ENCODE measurements at regions not wholly inside any gene's neighbourhood (a gene's known extent, or its start where the extent isn't known, plus 50 kb on each side); places are given as distances from the start of the nearest gene placed in this dataset.
"Not testable (repeated sequence)": the region's sequence is repeated elsewhere in the genome, so short reads cannot be mapped to it uniquely, and the experiment has no call there.

- DNase-seq (ENCODE audit: low read depth, low spot score), result no peak
- no peak overlapping the region for H3K4me3 ChIP-seq (ENCODE audit: low read depth, low read length)
Observed at GRCh38 chr1:143721024-143721373, 250.8 kb downstream of the FAM72C start.

GRCh38 chr1:143720087-143721023 is 251.4 kb downstream of the FAM72C start:
- no peak overlapping the region for H3K4me3 ChIP-seq (ENCODE audit: low read depth, low read length)
- in situ Hi-C loops (cut with HindIII; ENCODE audit: low sequenced_read_pairs), result no loop called here
- TF ChIP-seq CTCF (IDR thresholded peaks at IDR 0.05; ENCODE audit: low read depth, low read length), result no peak
- DNase-seq (ENCODE audit: low read depth, low spot score), result no peak

More at GRCh38 chr1:143721024-143721373, 250.8 kb downstream of the FAM72C start:
- in situ Hi-C loops (cut with HindIII; ENCODE audit: low sequenced_read_pairs), result no loop called here
- TF ChIP-seq CTCF (IDR thresholded peaks at IDR 0.05; ENCODE audit: low read depth, low read length), result no peak

- TF ChIP-seq CTCF (IDR thresholded peaks at IDR 0.05; ENCODE audit: low read depth, low read length), result no peak
- DNase-seq (ENCODE audit: low read depth, low spot score), result no peak
- in situ Hi-C loops (cut with HindIII; ENCODE audit: low sequenced_read_pairs), result no loop called here
- H3K4me3 ChIP-seq (ENCODE audit: low read depth, low read length), result no peak overlapping the region
Observed at GRCh38 chr1:143718524-143718923, 253.3 kb downstream of the FAM72C start.

- no peak overlapping the region for H3K4me3 ChIP-seq (ENCODE audit: low read depth, low read length)
- TF ChIP-seq CTCF (IDR thresholded peaks at IDR 0.05; ENCODE audit: low read depth, low read length), result no peak
- in situ Hi-C loops (cut with HindIII; ENCODE audit: low sequenced_read_pairs), result no loop called here
- no peak for DNase-seq (ENCODE audit: low read depth, low spot score)
Observed at GRCh38 chr1:143718021-143718420, 253.8 kb downstream of the FAM72C start.

GRCh38 chr1:143717434-143717833 is 254.4 kb downstream of the FAM72C start:
- no peak for DNase-seq (ENCODE audit: low read depth, low spot score)
- no peak for TF ChIP-seq CTCF (IDR thresholded peaks at IDR 0.05; ENCODE audit: low read depth, low read length)
- in situ Hi-C loops (cut with HindIII; ENCODE audit: low sequenced_read_pairs), result no loop called here
- no peak overlapping the region for H3K4me3 ChIP-seq (ENCODE audit: low read depth, low read length)

- DNase-seq (ENCODE audit: low read depth, low spot score); H3K4me3 ChIP-seq (ENCODE audit: low read depth, low read length); in situ Hi-C loops (cut with HindIII; ENCODE audit: low sequenced_read_pairs): not testable (repeated sequence)
Observed at GRCh38 chr1:143714913-143715312, 256.9 kb downstream of the FAM72C start.

- in situ Hi-C loops (cut with HindIII; ENCODE audit: low sequenced_read_pairs); DNase-seq (ENCODE audit: low read depth, low spot score); H3K4me3 ChIP-seq (ENCODE audit: low read depth, low read length): not testable (repeated sequence)
Observed at GRCh38 chr1:143709606-143710259, 262.1 kb downstream of the FAM72C start.

- in situ Hi-C loops (cut with HindIII; ENCODE audit: low sequenced_read_pairs); H3K4me3 ChIP-seq (ENCODE audit: low read depth, low read length); DNase-seq (ENCODE audit: low read depth, low spot score): not testable (repeated sequence)
Observed at GRCh38 chr1:143702739-143703138, 269.0 kb downstream of the FAM72C start.
